Activated CD8-positive, alpha-beta T cell treated with anti-CD3 and anti-CD28 coated beads, Interleukin-2, amount 10 ng/mL, durations not matched to agents 7 days and 5 days (primary cell): ENCODE measurements at regions not wholly inside any gene's neighbourhood (a gene's known extent, or its start where the extent isn't known, plus 50 kb on each side); places are given as distances from the start of the nearest gene placed in this dataset.

Experiments used
- ATAC-seq: fragments of 150-1000 bp; cut with Tn5 transposase; one replicate; pipeline ENCODE4 v1.10.0; 2021; ENCODE audit warnings: moderate library complexity
- CTCF ChIA-PET: fragments of 350-600 bp; sonication (Branson Sonifier 250); formaldehyde crosslinking; loops from one replicate; lab custom pipeline; 2021; ENCODE audit warnings: antibody characterized with exemption; lab: Charles Lee
- POLR2A ChIA-PET: fragments of 350-600 bp; sonication (Branson Sonifier 250); formaldehyde crosslinking; loops from one replicate; lab custom pipeline; 2021; ENCODE audit warnings: antibody characterized with exemption; lab: Charles Lee
- DNase-seq: peaks from one replicate; pipeline ENCODE4 v3.0.0-alpha.2; 2020
- H3K27ac Mint-ChIP-seq: one replicate; pipeline ENCODE4 v1.8.0; 2021; ENCODE audit warnings: mild to moderate bottlenecking, mixed read lengths
- H3K27me3 Mint-ChIP-seq: one replicate; pipeline ENCODE4 v1.8.0; 2021; ENCODE audit warnings: low read depth, mixed read lengths
- H3K36me3 Mint-ChIP-seq: one replicate; pipeline ENCODE4 v1.8.0; 2021; ENCODE audit warnings: low read depth, mixed read lengths
- H3K4me1 Mint-ChIP-seq: one replicate; pipeline ENCODE4 v1.8.0; 2021; ENCODE audit warnings: low read depth, mixed read lengths
- H3K4me3 Mint-ChIP-seq: one replicate; pipeline ENCODE4 v1.8.0; 2021; ENCODE audit warnings: mild to moderate bottlenecking, mixed read lengths
- H3K9me3 Mint-ChIP-seq: one replicate; pipeline ENCODE4 v1.8.0; 2022; ENCODE audit warnings: mixed read lengths; ENCODE audit not compliant: insufficient read depth

- peak overlapping the region; percentile 65 for H3K4me3 Mint-ChIP-seq
- POLR2A ChIA-PET: interaction anchor here (1.0 to 1.7 kb wide), 3 partner anchors 31 to 110 kb away, joined by 4 to 5 read pairs (median 5); no protein-coding TSS in a partner anchor
- peaks cover 14% of the 10 kb centered on the region for H3K27me3 Mint-ChIP-seq
- CTCF ChIA-PET: interaction anchor here (1.0 to 1.3 kb wide), 5 partner anchors 10 to 237 kb away, joined by 3 to 4 read pairs (median 3); no protein-coding TSS in a partner anchor
- H3K9me3 Mint-ChIP-seq: no peaks in the 10 kb centered on the region
- H3K36me3 Mint-ChIP-seq: no peaks in the 10 kb centered on the region
- ATAC-seq (peak; percentile 85), DNase-seq (peak; percentile 75)
- peak overlapping the region; percentile 3 for H3K27ac Mint-ChIP-seq
- peaks cover 52% of the 10 kb centered on the region for H3K4me1 Mint-ChIP-seq
These were observed 106.6 kb upstream of the ID2 start for GRCh38 chr2:8575038-8575833.

- ATAC-seq (peak; percentile 12), DNase-seq (no peak)
- no peaks in the 10 kb centered on the region for H3K36me3 Mint-ChIP-seq
- no peaks in the 10 kb centered on the region for H3K9me3 Mint-ChIP-seq
- POLR2A ChIA-PET: interaction anchor here (0.6 to 1.5 kb wide), 2 partner anchors 27 to 109 kb away, joined by 3 to 5 read pairs; no protein-coding TSS in a partner anchor
- H3K27ac Mint-ChIP-seq: peak overlapping the region; percentile 48
- peak overlapping the region; percentile 16 for H3K4me3 Mint-ChIP-seq
- CTCF ChIA-PET: interaction anchor here (1.0 to 1.3 kb wide), 5 partner anchors 11 to 238 kb away, joined by 3 to 4 read pairs (median 3); no protein-coding TSS in a partner anchor
- peaks cover 16% of the 10 kb centered on the region for H3K27me3 Mint-ChIP-seq
- H3K4me1 Mint-ChIP-seq: peaks cover 58% of the 10 kb centered on the region
These were observed 105.9 kb upstream of the ID2 start for GRCh38 chr2:8575834-8576423.

GRCh38 chr2:8576525-8577167 is 105.2 kb upstream of the ID2 start:
- POLR2A ChIA-PET: interaction anchor here (0.8 kb wide), 1 partner anchor 28 kb away, joined by 3 read pairs; no protein-coding TSS in a partner anchor
- peaks cover 60% of the 10 kb centered on the region for H3K4me1 Mint-ChIP-seq
- peak overlapping the region; percentile 16 for H3K4me3 Mint-ChIP-seq
- ATAC-seq: peak; percentile 40
- peaks cover 16% of the 10 kb centered on the region for H3K27me3 Mint-ChIP-seq
- H3K9me3 Mint-ChIP-seq: no peaks in the 10 kb centered on the region
- no peaks in the 10 kb centered on the region for H3K36me3 Mint-ChIP-seq
- H3K27ac Mint-ChIP-seq: peak overlapping the region; percentile 48
- DNase-seq: peak; percentile 62
- CTCF ChIA-PET: interaction anchor here (1.0 kb wide), 1 partner anchor 10 kb away, joined by 3 read pairs; no protein-coding TSS in a partner anchor

- peaks cover 13% of the 10 kb centered on the region for H3K27me3 Mint-ChIP-seq
- CTCF ChIA-PET: no interaction called here
- POLR2A ChIA-PET: interaction anchor here (0.8 kb wide), 1 partner anchor 29 kb away, joined by 3 read pairs; no protein-coding TSS in a partner anchor
- H3K27ac Mint-ChIP-seq: no peak overlapping the region
- peaks cover 67% of the 10 kb centered on the region for H3K4me1 Mint-ChIP-seq
- no peaks in the 10 kb centered on the region for H3K36me3 Mint-ChIP-seq
- DNase-seq (no peak), ATAC-seq (no peak)
- H3K9me3 Mint-ChIP-seq: no peaks in the 10 kb centered on the region
- no peak overlapping the region for H3K4me3 Mint-ChIP-seq
These were observed 104.3 kb upstream of the ID2 start for GRCh38 chr2:8577573-8577972.

- H3K4me1 Mint-ChIP-seq: peaks cover 75% of the 10 kb centered on the region
- no peaks in the 10 kb centered on the region for H3K9me3 Mint-ChIP-seq
- POLR2A ChIA-PET: no interaction called here
- no peak overlapping the region for H3K4me3 Mint-ChIP-seq
- no peaks in the 10 kb centered on the region for H3K36me3 Mint-ChIP-seq
- H3K27ac Mint-ChIP-seq: peak overlapping the region; percentile 10
- H3K27me3 Mint-ChIP-seq: peaks cover 13% of the 10 kb centered on the region
- no peak for ATAC-seq
- CTCF ChIA-PET: no interaction called here
- no peak for DNase-seq
These were observed 103.3 kb upstream of the ID2 start for GRCh38 chr2:8578335-8579244.

- ChIA-PET CTCF (no interaction called here), POLR2A (interaction anchor here (0.5 to 2.0 kb wide), 2 partner anchors 102 to 305 kb away, joined by 3 to 6 read pairs; partner anchors contain the start of gene ID2)
- Mint-ChIP-seq H3K4me3 (no peak overlapping the region), H3K4me1 (peaks cover 76% of the 10 kb centered on the region), H3K27me3 (peaks cover 11% of the 10 kb centered on the region), H3K9me3 (no peaks in the 10 kb centered on the region), H3K36me3 (no peaks in the 10 kb centered on the region), H3K27ac (no peak overlapping the region)
- DNase-seq (no peak), ATAC-seq (no peak)
These were observed 102.3 kb upstream of the ID2 start for GRCh38 chr2:8579485-8580085.

GRCh38 chr2:8580316-8581233 is 101.3 kb upstream of the ID2 start:
- ChIA-PET CTCF (no interaction called here), POLR2A (interaction anchor here (2.0 kb wide), 1 partner anchor 101 kb away, joined by 6 read pairs; the partner anchor contains the start of gene ID2)
- DNase-seq (no peak), ATAC-seq (no peak)
- Mint-ChIP-seq H3K27ac (peak overlapping the region; percentile 48), H3K4me3 (no peak overlapping the region), H3K9me3 (no peaks in the 10 kb centered on the region), H3K36me3 (no peaks in the 10 kb centered on the region), H3K4me1 (peaks cover 75% of the 10 kb centered on the region), H3K27me3 (peaks cover 11% of the 10 kb centered on the region)

GRCh38 chr2:8581234-8581561 is 100.7 kb upstream of the ID2 start:
- no peak for ATAC-seq
- H3K9me3 Mint-ChIP-seq: no peaks in the 10 kb centered on the region
- peaks cover 8% of the 10 kb centered on the region for H3K27me3 Mint-ChIP-seq
- POLR2A ChIA-PET: interaction anchor here (0.6 to 2.0 kb wide), 2 partner anchors 101 kb away, joined by 3 to 6 read pairs; partner anchors contain the start of gene ID2
- H3K27ac Mint-ChIP-seq: no peak overlapping the region
- no peak overlapping the region for H3K4me3 Mint-ChIP-seq
- no peaks in the 10 kb centered on the region for H3K36me3 Mint-ChIP-seq
- DNase-seq: no peak
- CTCF ChIA-PET: no interaction called here
- H3K4me1 Mint-ChIP-seq: peaks cover 75% of the 10 kb centered on the region

- ChIA-PET POLR2A (interaction anchor here (0.6 kb wide), 1 partner anchor 100 kb away, joined by 3 read pairs; the partner anchor contains the start of gene ID2), CTCF (no interaction called here)
- no peak for DNase-seq
- ATAC-seq: no peak
- Mint-ChIP-seq H3K4me1 (peaks cover 75% of the 10 kb centered on the region), H3K27me3 (peaks cover 7% of the 10 kb centered on the region), H3K4me3 (no peak overlapping the region), H3K9me3 (no peaks in the 10 kb centered on the region), H3K27ac (no peak overlapping the region), H3K36me3 (no peaks in the 10 kb centered on the region)
These were observed 100.2 kb upstream of the ID2 start for GRCh38 chr2:8581601-8582041.

GRCh38 chr2:8582191-8582590 is 99.7 kb upstream of the ID2 start:
- DNase-seq (no peak), ATAC-seq (no peak)
- Mint-ChIP-seq H3K4me1 (peaks cover 74% of the 10 kb centered on the region), H3K27ac (no peak overlapping the region), H3K36me3 (no peaks in the 10 kb centered on the region), H3K9me3 (no peaks in the 10 kb centered on the region), H3K27me3 (peaks cover 7% of the 10 kb centered on the region), H3K4me3 (no peak overlapping the region)
- CTCF ChIA-PET: no interaction called here
- POLR2A ChIA-PET: interaction anchor here (4.5 kb wide), 1 partner anchor 100 kb away, joined by 26 read pairs; the partner anchor contains the start of gene ID2
